ENCODE measurements at regions not wholly inside any gene's neighbourhood (a gene's known extent, or its start where the extent isn't known, plus 50 kb on each side); places are given as distances from the start of the nearest gene placed in this dataset.

GRCh38 chr1:81183051-81183450, 617.7 kb upstream of the ADGRL2 start:
- TF ChIP-seq, protein P1, sequence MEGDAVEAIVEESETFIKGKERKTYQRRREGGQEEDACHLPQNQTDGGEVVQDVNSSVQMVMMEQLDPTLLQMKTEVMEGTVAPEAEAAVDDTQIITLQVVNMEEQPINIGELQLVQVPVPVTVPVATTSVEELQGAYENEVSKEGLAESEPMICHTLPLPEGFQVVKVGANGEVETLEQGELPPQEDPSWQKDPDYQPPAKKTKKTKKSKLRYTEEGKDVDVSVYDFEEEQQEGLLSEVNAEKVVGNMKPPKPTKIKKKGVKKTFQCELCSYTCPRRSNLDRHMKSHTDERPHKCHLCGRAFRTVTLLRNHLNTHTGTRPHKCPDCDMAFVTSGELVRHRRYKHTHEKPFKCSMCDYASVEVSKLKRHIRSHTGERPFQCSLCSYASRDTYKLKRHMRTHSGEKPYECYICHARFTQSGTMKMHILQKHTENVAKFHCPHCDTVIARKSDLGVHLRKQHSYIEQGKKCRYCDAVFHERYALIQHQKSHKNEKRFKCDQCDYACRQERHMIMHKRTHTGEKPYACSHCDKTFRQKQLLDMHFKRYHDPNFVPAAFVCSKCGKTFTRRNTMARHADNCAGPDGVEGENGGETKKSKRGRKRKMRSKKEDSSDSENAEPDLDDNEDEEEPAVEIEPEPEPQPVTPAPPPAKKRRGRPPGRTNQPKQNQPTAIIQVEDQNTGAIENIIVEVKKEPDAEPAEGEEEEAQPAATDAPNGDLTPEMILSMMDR (IDR thresholded peaks at IDR 0.05; ENCODE audit: low read length): no peak
- no peak for TF ChIP-seq EZH2 (IDR thresholded peaks at IDR 0.05; ENCODE audit: borderline replicate concordance, low read length)
